EL (cell line): ENCODE measurements at regions not wholly inside any gene's neighbourhood (a gene's known extent, or its start where the extent isn't known, plus 50 kb on each side); places are given as distances from the start of the nearest gene placed in this dataset.
"Not testable (repeated sequence)": the region's sequence is repeated elsewhere in the genome, so short reads cannot be mapped to it uniquely, and the experiment has no call there.

ENCODE experiments used
- DNase-seq: peaks from one replicate; pipeline ENCODE4 v3.0.0-alpha.2; 2016

GRCh38 chr18:59059140-59059539 lies 80.5 kb upstream of the SEC11C start:
- no peak for DNase-seq

DNA sequence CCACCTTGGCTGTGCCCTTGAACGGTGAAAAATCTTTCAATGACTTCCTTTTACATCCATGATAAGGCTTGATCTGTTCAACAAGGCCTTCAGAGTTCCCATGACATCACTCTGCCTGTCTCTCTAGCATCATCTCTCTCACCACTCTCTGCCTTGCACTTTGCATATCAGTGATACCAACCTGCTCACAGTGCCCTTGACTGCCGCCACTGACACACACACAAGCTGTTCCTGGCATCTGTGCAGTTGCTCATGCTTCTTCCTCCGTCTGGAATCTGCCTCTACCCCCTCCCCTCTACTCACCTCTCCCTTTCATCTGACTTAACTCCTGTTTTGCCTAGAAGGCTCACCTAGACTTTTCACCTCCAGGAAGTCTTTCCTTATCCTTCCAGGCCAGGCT lies 79.1 kb upstream of the SEC11C start:
- DNase-seq: no peak

DNA sequence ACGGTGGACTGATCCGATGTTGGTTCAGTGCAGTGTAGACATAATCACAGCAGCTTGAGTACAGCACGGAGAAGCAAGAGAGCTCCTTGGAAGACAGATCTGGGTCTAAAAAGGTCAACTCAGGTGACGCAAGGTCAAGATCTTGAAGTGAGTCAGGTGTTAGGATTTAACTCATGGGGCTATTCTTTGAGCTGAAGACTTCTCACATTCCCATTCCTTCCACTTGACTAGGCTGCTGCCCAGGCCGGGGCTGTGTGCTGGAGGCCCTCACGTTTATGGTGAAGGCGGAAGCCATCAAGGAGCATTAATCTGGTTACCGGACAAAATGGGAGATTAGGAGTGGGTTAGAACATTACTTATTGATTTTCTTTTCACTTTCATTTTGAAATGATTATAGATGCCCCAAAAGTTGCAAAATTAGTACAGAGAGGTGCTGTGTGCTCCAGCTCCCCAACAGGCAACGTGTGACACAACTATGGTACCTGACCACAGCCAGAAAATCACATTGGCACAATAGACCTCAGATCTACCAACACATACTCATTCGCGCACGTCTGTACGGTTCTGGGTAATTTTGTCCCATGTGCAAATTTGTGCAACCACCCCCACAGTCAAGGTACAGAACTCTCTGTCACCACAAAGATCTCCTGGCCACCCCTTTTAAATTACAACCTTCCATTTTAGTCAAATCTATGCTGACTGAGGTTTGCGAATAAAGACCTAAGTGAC lies 77.6 kb upstream of the SEC11C start:
- no peak for DNase-seq

GRCh38 chr18:59062643-59063006 lies 77.1 kb upstream of the SEC11C start:
- DNase-seq: no peak

DNA sequence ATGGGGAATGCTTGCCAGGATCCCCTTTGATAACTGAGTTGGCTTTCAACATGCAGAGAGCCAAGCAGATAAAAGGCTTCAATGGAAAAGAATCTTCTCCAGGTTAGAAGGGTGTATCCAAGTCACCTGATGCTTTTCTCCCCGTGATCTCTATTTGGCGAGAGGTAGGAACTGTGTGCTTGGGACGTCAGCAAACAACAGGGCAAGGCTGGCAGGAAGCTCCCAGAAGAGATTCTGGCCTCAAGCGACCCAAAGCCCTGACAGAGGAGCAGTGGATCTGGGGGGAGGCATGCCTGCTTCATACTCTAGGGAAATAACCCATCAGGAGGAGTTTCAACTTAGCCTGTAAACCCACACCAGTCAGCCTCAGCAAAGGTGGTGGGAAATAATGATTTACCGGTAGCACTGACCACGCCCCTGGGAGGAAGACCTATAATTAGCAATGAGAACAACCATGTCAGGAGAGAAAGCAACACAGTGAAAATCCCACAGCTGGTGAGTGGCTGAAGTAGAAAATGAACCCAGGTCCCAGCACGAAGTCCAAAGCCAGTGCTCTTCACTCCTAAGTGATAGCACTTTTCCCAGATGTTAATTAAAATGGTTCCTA lies 76.3 kb upstream of the SEC11C start:
- no peak for DNase-seq

- no peak for DNase-seq
Observed at GRCh38 chr18:59063912-59064311, 75.8 kb upstream of the SEC11C start.

GRCh38 chr18:59065684-59066083 lies 74.0 kb upstream of the SEC11C start:
- no peak for DNase-seq

- no peak for DNase-seq
Observed at GRCh38 chr18:59067873-59068272, 71.8 kb upstream of the SEC11C start.

DNA sequence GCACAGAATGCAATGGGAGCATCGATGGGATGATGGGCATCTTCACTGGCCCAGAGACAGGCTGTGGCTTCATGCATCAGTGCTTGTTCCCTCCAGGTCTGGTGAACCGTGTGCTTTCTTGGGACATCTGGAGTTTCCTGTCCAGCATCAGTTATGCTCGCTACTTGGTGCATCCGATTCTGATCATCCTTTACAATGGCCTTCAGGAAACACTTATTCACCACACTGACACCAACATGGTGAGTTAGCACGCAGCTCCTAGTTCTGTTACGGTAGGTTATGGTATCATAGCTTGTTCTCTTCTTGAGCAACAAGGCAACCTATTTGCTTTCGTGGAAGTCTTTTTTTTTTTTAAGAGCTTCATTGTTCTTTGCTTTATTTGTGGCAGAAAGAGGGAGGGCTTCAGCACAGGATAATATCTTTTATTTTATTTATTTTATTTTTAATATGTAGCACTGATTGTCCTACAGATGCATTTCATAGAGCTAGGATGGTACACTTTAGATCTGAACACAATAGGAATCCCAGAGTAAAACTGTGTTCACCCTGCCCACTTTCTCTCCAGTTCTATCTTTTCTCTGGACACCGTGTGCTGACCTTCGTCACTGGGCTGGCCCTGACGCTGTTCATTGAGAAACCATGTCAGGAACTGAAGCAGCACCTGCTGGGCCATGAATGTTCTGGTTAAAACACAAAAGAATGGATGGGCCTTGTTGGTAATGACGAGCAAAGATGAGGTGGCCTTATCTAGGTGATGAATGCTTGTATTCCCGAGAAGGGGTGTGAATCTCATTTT lies 71.2 kb upstream of the SEC11C start:
- no peak for DNase-seq

DNA sequence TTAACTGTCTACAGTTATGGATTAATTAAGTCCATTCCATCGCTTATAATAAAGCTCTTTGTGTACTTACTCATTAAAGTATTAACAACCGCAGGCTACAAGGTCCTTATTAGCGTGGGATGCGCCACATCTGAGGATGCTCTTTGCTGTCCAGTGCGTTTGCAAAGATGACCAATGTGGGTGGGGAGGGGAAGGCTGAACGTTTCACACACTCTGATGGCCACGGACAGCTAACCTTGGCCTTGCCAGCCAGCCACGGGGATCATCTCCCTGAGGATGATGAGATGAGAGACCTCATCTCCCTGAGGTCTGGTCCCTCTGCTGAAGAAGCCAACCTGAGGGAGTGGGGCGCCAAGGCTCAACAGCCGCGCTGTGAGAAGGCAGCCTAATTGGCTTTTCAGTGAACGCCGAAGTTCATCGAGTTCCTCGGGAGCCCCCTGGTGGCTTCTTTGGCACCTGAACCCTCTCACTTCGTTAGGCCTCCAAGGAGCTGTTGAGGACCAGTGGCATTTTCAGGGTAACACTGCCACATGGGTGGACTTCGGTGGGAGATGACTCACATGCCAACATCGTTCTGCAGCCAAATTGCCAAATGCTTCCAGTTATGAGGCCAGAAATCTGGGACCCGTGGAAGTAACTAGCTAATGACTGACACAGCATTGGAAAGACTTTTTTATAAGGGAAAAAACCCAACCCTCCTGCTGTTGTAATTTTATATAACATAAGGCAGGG lies 69.3 kb upstream of the SEC11C start:
- DNase-seq: peak; percentile 88

DNA sequence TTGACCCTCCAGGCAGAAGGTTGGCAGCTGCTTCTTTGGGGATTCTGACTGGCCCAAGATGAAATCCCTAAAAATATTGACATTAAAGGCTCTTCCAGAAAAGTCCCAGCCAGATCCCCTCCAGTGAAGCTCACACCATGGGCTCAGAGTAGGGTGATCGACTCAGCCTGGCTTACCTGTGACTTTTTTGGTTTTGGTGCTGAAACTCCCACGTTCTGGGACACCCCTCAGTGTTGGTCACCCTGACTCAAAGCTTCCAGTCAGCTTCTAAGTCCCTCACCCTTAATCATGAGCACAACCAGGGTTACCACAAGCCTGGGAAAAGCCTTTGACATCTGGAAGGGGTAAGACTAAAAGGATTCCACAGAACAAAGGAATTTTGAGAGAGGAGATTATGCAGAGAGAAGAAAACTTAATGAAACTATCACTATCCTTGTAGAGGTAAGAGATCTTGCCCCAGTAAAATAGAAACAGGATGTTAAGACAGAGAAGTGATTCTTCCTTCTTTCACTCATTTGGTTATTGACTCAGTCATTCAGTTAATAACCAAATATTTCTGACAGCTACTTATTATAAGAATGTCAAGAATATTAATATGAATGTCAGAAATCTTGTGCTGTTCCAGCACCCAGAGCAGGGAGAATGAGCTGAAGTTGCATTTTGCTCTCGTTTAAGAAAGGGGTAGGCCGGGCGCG lies 66.8 kb upstream of the SEC11C start:
- DNase-seq: no peak

DNA sequence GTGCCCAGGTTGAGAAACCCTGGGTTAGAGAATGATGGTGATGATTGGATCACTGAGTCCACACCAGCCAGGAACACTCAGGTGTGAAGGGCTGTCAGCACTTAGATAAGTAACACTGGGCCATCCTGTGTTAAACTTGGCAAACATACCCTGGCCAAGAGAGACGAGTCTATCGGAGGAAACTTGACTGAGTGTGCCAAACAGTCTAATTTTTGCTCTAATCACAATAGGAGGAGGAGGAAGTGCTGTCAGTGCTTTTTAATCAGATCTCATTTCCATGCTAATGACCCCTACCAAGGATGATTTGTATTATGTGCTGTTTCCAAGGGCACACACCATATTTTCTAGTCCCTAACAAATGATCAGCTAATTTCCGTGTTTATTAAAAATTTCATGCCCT lies 63.8 kb upstream of the SEC11C start:
- DNase-seq: no peak

DNA sequence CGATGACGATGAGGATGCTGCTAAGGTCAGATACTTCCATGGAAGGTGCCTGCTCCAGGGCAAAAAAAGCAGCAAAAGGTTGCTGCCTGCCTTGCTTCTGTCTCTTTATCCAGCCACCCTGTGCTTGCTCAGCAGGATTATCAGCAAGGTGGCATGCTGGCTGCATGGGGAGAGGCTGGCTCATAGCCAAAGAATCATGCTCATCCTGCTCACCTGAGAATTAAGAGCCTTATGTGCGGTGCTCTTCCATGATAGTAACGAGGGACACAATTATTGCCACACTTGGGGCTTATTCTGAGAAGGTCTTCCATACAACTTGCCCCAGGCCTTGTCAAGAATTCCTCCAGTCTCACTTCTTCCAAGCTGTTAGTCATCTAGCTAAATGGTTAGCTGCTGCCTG lies 60.4 kb upstream of the SEC11C start:
- no peak for DNase-seq

DNA sequence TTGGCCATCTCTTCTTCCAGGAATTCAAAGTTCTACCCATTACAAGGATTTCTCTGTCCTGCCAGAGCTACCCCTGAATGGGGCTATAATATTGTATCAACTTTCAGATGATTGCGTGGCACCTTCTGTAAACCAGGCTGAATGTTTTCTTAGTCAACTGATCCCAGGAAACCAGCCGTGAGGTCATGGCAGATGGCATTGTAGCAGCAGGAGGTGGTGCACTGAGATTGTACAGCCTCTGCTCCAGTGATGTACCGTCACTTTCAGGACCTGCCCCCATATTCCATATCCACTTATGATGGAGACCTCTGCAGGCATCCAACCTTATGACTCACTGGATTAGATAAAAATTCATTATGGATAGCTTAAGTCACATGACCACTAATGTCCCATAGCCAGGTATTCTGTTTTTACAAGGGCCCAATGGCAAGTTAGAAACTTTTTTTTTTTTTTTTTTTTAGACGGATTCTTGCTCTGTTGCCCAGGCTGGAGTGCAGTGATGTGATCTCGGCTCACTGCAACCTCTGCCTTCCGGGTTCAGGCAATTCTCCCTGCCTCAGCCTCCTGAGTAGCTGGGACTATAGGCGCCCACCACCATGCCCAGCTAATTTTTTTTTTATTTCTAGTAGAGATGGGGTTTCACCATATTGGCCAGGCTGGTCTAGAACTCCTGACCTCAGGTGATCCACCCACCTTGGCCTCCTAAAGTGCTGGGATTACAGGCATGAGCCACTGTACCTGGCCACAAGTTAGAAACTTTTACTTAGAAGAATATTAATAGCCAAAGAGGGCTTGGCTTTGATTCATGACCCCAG lies 59.8 kb upstream of the SEC11C start:
- DNase-seq: not testable (repeated sequence)

DNA sequence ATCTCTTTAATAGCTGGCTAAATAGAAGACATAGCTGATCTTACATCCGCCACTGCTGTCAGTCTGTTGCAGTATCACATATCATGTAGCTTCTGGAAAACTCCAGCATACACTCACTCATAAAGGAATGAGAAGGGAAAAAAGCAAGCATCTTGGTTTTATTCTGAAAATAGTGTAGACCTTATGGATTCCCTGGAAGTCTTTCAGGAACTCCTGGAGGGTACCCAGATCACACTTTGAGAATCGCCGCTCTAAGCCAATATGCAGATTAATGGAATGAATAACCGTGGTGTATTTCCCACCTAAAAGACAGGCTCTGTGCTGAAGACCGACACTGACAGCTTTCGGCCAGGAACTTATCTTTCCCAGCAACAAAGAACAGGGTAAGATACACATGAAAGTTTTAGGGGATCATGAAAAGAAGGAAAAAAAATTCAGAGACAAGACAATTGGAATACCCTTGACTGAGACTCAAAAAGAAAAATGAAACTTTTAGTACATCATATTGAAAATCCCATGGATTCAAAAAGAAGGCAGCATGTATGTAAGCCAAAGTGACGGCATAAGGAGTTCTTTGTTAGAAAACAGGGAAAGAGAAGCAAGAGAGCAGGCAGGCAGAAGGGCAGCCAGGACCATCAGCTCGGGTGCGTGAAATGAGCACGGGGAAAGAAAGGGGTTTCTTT lies 56.4 kb upstream of the SEC11C start:
- no peak for DNase-seq

GRCh38 chr18:59085126-59085794 lies 54.4 kb upstream of the SEC11C start:
- no peak for DNase-seq

DNA sequence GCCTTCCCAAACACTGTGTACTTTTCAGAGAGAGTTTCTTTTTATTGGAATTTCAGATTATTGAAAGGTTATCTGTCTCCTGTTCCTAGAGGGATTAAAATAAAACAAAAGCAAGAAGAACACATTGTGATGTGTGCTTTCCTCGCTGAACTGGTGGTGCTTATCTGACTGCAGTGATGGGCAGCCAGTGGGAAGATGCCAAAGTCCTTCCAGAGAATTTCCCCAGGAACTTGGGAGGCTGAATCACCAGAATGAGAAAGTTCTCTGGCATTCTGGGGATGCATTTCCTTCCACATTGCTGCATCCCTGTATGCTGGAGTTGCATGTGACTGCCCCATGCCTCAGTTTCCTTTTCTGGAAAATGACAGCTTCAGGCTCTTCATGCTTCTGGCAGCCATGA lies 53.9 kb upstream of the SEC11C start:
- DNase-seq: peak; percentile 72

GRCh38 chr18:59086522-59086921 lies 53.2 kb upstream of the SEC11C start:
- no peak for DNase-seq

DNA sequence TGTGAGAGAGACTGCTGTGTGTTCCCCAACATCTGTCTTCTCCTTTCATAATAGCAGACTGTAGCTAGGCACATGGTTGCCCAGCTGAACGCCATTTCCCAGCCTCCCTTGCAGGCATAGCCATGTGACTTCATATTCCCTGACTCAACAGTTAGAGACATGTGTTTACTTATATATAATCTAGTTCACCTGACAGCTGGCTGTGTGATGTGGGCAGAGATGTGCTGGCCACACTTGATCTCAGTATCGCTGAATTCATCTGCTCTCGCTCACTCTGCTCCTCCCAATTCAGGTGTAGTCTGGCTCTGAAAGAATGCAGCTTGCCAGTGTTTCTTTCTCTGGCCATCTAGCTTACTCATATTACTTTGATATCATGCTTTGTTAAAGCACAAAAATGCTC lies 52.3 kb upstream of the SEC11C start:
- DNase-seq: no peak
